DND-41 (cell line): ENCODE measurements at regions not wholly inside any gene's neighbourhood (a gene's known extent, or its start where the extent isn't known, plus 50 kb on each side); places are given as distances from the start of the nearest gene placed in this dataset.

Source experiments
- ATAC-seq: fragments of 200-7000 bp; cut with Tn5 transposase; 3 replicates; pipeline ENCODE4 v1.9.1; 2021; ENCODE audit warnings: low read depth; ENCODE audit not compliant: insufficient read depth
- DNase-seq: peaks from one replicate; pipeline ENCODE4 v3.0.0-alpha.2; 2020
- H2AFZ ChIP-seq: 2 replicates; pipeline ENCODE4 v1.6.0; 2012; ENCODE audit warnings: low read depth, low read length
- H3K27ac ChIP-seq: 2 replicates; pipeline ENCODE4 v1.5.1; 2012; ENCODE audit warnings: low read length, inconsistent platforms
- H3K27me3 ChIP-seq: fragments of 200-600 bp; sonication (generic); 2 replicates; pipeline ENCODE4 v1.6.0; 2012; ENCODE audit warnings: low read length, mild to moderate bottlenecking, inconsistent platforms; ENCODE audit not compliant: insufficient read depth, poor library complexity
- H3K36me3 ChIP-seq: 2 replicates; pipeline ENCODE4 v1.5.1; 2012; ENCODE audit warnings: low read length, inconsistent platforms; ENCODE audit not compliant: insufficient read depth
- H3K4me1 ChIP-seq: 2 replicates; pipeline ENCODE4 v1.5.1; 2012; ENCODE audit warnings: mild to moderate bottlenecking, low read length; ENCODE audit not compliant: insufficient read depth
- H3K4me2 ChIP-seq: 2 replicates; pipeline ENCODE4 v1.6.0; 2012; ENCODE audit warnings: mild to moderate bottlenecking, moderate library complexity, low read length, inconsistent platforms; ENCODE audit not compliant: insufficient read depth
- H3K4me3 ChIP-seq, 2 experiments: fragments of 200-600 bp in 1 of 2; shearing (Covaris generic) in 1 of 2; 2 replicates each; pipeline ENCODE4 v1.5.1; 2012 to 2016; ENCODE audit warnings: inconsistent platforms in 2 of 2, low read length in 2 of 2, mild to moderate bottlenecking in 2 of 2, low read depth in 1 of 2, moderate library complexity in 1 of 2
- H3K79me2 ChIP-seq: 2 replicates; pipeline ENCODE4 v1.6.0; 2012; ENCODE audit warnings: low read length, inconsistent platforms; ENCODE audit not compliant: insufficient read depth
- H3K9ac ChIP-seq: 2 replicates; pipeline ENCODE4 v1.6.0; 2012; ENCODE audit warnings: low read depth, mild to moderate bottlenecking, inconsistent platforms, low read length, moderate library complexity
- H3K9me3 ChIP-seq: 2 replicates; pipeline ENCODE4 v1.5.1; 2012; ENCODE audit warnings: low read length, moderate library complexity, mild to moderate bottlenecking, inconsistent platforms; ENCODE audit not compliant: insufficient read depth, severe bottlenecking
- H4K20me1 ChIP-seq: 2 replicates; pipeline ENCODE4 v1.6.0; 2012; ENCODE audit warnings: low read length; ENCODE audit not compliant: insufficient read depth
- CTCF ChIP-seq: IDR thresholded peaks from 2 replicates; pipeline ENCODE4 v1.5.1; 2012; ENCODE audit warnings: borderline replicate concordance, low read length, moderate library complexity, mild to moderate bottlenecking; ENCODE audit not compliant: poor library complexity, severe bottlenecking; ENCODE audit errors: extremely low read depth
- EZH2 ChIP-seq: IDR thresholded peaks from 3 replicates; pipeline ENCODE4 v1.6.1; 2012; ENCODE audit warnings: borderline replicate concordance, low read depth, mild to moderate bottlenecking, moderate library complexity, low read length, inconsistent platforms; ENCODE audit not compliant: severe bottlenecking

GRCh38 chr6:79864421-79864820, 82.9 kb downstream of the ELOVL4 start:
- no peaks in the 10 kb centered on the region for H3K36me3 ChIP-seq
- H3K4me3 ChIP-seq = no peak overlapping the region
- no peak overlapping the region for H3K9ac ChIP-seq
- H3K4me1 ChIP-seq = peaks cover 15% of the 10 kb centered on the region
- ATAC-seq (no peak), DNase-seq (no peak)
- H4K20me1 ChIP-seq = no peaks in the 10 kb centered on the region
- no peak overlapping the region for H3K4me2 ChIP-seq
- H3K27me3 ChIP-seq = no peaks in the 10 kb centered on the region
- no peaks in the 10 kb centered on the region for H3K79me2 ChIP-seq
- H3K27ac ChIP-seq = no peak overlapping the region
- no peaks in the 10 kb centered on the region for H3K9me3 ChIP-seq
- no peak for TF ChIP-seq EZH2
- TF ChIP-seq CTCF = no peak
- H2AFZ ChIP-seq = no peak overlapping the region

- ATAC-seq = no peak
- DNase-seq = no peak
Measured at GRCh38 chr6:79864001-79864400, 83.4 kb downstream of the ELOVL4 start.

GRCh38 chr6:79863566-79863965, 83.8 kb downstream of the ELOVL4 start:
- Histone ChIP-seq H3K4me3 (no peak overlapping the region), H3K4me1 (peaks cover 9% of the 10 kb centered on the region; the same call in 1 of the 2 replicates), H3K79me2 (no peaks in the 10 kb centered on the region), H3K4me2 (no peak overlapping the region), H4K20me1 (no peaks in the 10 kb centered on the region), H2AFZ (no peak overlapping the region), H3K9ac (no peak overlapping the region), H3K27me3 (no peaks in the 10 kb centered on the region), H3K9me3 (no peaks in the 10 kb centered on the region), H3K27ac (no peak overlapping the region), H3K36me3 (no peaks in the 10 kb centered on the region)
- TF ChIP-seq EZH2 = no peak
- no peak for ATAC-seq
- DNase-seq = no peak

More at GRCh38 chr6:79864001-79864400, 83.4 kb downstream of the ELOVL4 start:
- Histone ChIP-seq H3K4me2 (no peak overlapping the region), H3K4me3 (no peak overlapping the region), H3K9ac (no peak overlapping the region), H4K20me1 (no peaks in the 10 kb centered on the region), H3K36me3 (no peaks in the 10 kb centered on the region), H3K9me3 (no peaks in the 10 kb centered on the region), H3K27me3 (no peaks in the 10 kb centered on the region), H2AFZ (no peak overlapping the region), H3K4me1 (peaks cover 11% of the 10 kb centered on the region; the same call in 1 of the 2 replicates), H3K79me2 (no peaks in the 10 kb centered on the region), H3K27ac (no peak overlapping the region)
- TF ChIP-seq EZH2 = no peak
- TF ChIP-seq CTCF = no peak

- TF ChIP-seq EZH2 (no peak), CTCF (no peak)
- DNase-seq (no peak), ATAC-seq (no peak)
- H3K9ac ChIP-seq = no peak overlapping the region
- H3K4me1 ChIP-seq = 0 out of 2 replicates have a peak, but pooled peaks cover under 1% of the 10 kb centered on the region
- no peak overlapping the region for H3K4me3 ChIP-seq
- H3K79me2 ChIP-seq = no peaks in the 10 kb centered on the region
- no peak overlapping the region for H3K4me2 ChIP-seq
- H3K36me3 ChIP-seq = no peaks in the 10 kb centered on the region
- H3K9me3 ChIP-seq = no peaks in the 10 kb centered on the region
- H2AFZ ChIP-seq = peak overlapping the region; percentile 13; the same call in 1 of the 2 replicates
- no peaks in the 10 kb centered on the region for H3K27me3 ChIP-seq
- H3K27ac ChIP-seq = no peak overlapping the region
- H4K20me1 ChIP-seq = no peaks in the 10 kb centered on the region
Measured at GRCh38 chr6:79862711-79863110, 84.6 kb downstream of the ELOVL4 start.
